GM12864 (cell line): ENCODE measurements at regions not wholly inside any gene's neighbourhood (a gene's known extent, or its start where the extent isn't known, plus 50 kb on each side); places are given as distances from the start of the nearest gene placed in this dataset.

ENCODE experiments used
- DNase-seq: peaks from one replicate; pipeline ENCODE4 v3.0.0-alpha.2; 2011; ENCODE audit warnings: low read depth
- H3K4me3 ChIP-seq: 2 replicates; pipeline ENCODE4 v1.5.1; 2011; ENCODE audit warnings: mild to moderate bottlenecking, low read depth, low read length, control low read depth
- CTCF ChIP-seq: IDR thresholded peaks from 2 replicates; pipeline ENCODE4 v1.5.1; 2011; ENCODE audit warnings: low read depth, mild to moderate bottlenecking, moderate library complexity, low read length, control low read depth, inconsistent platforms; ENCODE audit errors: missing control alignments

- DNase-seq, result no peak
- H3K4me3 ChIP-seq, result no peak overlapping the region
- no peak for TF ChIP-seq CTCF
These were observed 361.0 kb downstream of the NFIB start for GRCh38 chr9:13952906-13953305.

- no peak for TF ChIP-seq CTCF
- DNase-seq, result no peak
- H3K4me3 ChIP-seq, result no peak overlapping the region
These were observed 365.9 kb downstream of the NFIB start for GRCh38 chr9:13948037-13948436.

DNA sequence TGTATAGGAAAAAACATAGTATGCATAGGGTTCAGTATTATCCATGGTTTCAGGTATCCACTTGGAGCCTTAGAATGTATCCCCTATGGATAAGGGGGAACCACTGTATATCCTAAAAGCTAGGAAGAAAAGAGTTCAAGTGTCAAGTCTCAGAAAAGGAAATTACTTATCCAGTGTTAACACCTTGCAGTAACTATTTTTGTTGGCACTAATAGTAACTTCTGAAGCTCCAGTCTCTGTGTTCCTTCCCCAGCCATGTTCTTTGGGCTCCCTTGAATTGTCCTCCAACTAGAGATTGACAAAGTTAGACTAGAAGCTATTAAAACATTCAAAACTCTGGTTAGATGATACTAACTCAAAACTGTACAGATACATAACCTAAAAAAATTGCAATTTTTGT lies 370.8 kb downstream of the NFIB start:
- no peak for TF ChIP-seq CTCF
- DNase-seq, result no peak
- no peak overlapping the region for H3K4me3 ChIP-seq

GRCh38 chr9:13942695-13943094 lies 371.2 kb downstream of the NFIB start:
- TF ChIP-seq CTCF, result no peak
- DNase-seq, result no peak
- no peak overlapping the region for H3K4me3 ChIP-seq

- H3K4me3 ChIP-seq, result no peak overlapping the region
- DNase-seq, result no peak
- TF ChIP-seq CTCF, result no peak
These were observed 371.7 kb downstream of the NFIB start for GRCh38 chr9:13942201-13942600.

DNA sequence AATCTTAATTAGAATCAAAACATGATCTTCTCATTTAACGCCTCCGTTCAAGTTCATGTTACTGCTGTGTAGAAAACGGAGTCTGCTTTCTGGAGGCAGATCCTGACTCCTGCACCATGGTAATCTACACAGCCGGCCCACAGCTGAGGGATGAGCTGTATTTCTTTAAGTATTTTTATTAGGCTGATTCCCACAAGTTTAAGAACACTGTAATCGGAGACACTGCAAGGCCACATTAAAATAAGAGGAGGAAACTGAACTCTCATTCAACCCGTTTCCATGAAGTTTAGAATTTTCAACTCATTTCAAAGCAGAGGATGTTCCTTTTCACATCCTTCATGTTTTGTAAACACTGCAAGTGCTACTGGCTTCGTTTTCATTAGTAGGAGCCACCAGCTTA lies 372.2 kb downstream of the NFIB start:
- no peak overlapping the region for H3K4me3 ChIP-seq
- TF ChIP-seq CTCF, result no peak
- DNase-seq, result no peak

DNA sequence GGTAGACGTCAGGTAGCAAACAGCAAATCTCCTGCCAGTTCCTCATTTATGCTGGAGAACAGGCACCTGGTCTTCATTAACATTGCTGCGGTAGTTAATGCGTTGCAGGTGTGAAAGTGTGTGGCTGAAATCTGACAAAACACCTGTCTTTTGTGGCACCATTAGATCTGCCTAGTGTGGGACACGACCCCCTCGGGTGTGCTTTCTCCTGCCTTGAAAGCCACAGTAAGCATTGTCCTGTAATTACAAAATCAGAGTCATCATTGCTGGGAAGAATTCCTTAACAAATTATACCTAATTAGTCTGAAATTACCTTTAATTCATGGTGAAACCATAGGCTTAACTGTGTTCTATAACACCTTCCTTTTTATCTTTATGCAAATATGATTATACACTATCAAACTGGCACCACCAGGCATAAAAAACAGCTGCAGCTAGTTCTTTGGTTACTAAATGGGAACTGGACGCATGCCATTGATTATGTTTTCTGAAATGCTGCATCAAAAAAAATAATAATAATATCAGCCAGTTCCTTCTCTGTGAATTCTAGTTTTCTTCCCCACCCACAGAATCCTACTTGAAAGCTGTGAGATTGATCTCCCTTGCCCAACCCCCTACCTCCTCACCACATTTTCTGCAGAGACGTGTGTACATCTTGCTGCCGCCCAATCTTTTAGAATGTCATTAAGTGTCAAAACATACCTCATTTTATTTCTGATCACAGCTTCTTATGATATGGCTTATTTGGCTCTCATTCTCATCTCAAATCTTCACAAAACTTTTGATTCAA lies 374.0 kb downstream of the NFIB start:
- no peak overlapping the region for H3K4me3 ChIP-seq
- TF ChIP-seq CTCF, result no peak
- no peak for DNase-seq
